ENCODE measurements at regions not wholly inside any gene's neighbourhood (a gene's known extent, or its start where the extent isn't known, plus 50 kb on each side); places are given as distances from the start of the nearest gene placed in this dataset.

DNA sequence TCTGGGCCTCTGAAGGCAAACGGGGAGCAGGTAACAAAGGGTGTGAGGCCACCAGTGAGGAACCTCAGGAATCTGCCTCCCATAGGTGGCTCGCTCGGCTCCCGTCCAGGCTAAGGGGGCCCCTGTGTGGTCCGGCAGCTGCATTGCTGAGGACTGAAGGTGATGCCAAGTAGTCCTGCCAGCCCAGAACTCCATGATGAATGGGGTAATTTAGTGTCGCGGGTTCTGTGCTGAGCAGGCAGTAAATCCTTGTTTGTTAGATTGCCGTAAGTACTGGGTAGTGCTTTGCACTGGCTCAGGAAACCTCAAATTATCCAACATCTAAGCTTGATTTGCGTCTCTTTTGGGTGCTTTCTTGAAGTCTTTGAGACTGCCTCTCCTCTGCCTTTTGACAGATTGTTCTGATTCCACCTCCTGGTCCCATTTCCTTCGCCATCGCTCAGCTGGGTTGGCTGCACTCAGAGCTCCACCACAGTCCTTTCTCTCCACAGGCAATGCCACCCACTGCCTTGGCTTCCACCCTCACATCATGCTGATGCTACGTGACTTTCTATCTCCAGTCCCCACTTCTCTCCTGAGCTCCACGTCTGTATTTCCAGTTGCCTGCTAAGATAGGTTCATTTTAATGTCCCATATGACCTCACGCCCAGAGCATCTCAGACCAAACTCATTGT is 392.0 kb downstream of the FUT8 start:
- H3K36me3 Mint-ChIP-seq, result no peaks in the 10 kb centered on the region
- no peak overlapping the region for H3K27ac Mint-ChIP-seq
- H3K4me3 Mint-ChIP-seq, result no peak overlapping the region
- H3K9me3 Mint-ChIP-seq, result no peaks in the 10 kb centered on the region
- peaks cover 21% of the 10 kb centered on the region for H3K27me3 Mint-ChIP-seq (ENCODE audit: low read depth)
- no peaks in the 10 kb centered on the region for H3K4me1 Mint-ChIP-seq
- no peak for DNase-seq (ENCODE audit: low spot score in 2 of 2, unreplicated experiment in 2 of 2)
- TF ChIP-seq, protein P1, sequence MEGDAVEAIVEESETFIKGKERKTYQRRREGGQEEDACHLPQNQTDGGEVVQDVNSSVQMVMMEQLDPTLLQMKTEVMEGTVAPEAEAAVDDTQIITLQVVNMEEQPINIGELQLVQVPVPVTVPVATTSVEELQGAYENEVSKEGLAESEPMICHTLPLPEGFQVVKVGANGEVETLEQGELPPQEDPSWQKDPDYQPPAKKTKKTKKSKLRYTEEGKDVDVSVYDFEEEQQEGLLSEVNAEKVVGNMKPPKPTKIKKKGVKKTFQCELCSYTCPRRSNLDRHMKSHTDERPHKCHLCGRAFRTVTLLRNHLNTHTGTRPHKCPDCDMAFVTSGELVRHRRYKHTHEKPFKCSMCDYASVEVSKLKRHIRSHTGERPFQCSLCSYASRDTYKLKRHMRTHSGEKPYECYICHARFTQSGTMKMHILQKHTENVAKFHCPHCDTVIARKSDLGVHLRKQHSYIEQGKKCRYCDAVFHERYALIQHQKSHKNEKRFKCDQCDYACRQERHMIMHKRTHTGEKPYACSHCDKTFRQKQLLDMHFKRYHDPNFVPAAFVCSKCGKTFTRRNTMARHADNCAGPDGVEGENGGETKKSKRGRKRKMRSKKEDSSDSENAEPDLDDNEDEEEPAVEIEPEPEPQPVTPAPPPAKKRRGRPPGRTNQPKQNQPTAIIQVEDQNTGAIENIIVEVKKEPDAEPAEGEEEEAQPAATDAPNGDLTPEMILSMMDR (IDR thresholded peaks at IDR 0.05; ENCODE audit: unreplicated experiment), result no peak

- Mint-ChIP-seq H3K27ac (no peak overlapping the region), H3K36me3 (no peaks in the 10 kb centered on the region), H3K27me3 (ENCODE audit: low read depth) (peaks cover 18% of the 10 kb centered on the region), H3K4me1 (no peaks in the 10 kb centered on the region), H3K9me3 (no peaks in the 10 kb centered on the region), H3K4me3 (no peak overlapping the region)
- TF ChIP-seq, protein P1 (IDR thresholded peaks at IDR 0.05; ENCODE audit: unreplicated experiment), result no peak
- no peak for DNase-seq (ENCODE audit: low spot score in 2 of 2, unreplicated experiment in 2 of 2)
Observed at GRCh38 chr14:65805113-65805473, 392.6 kb downstream of the FUT8 start.

DNA sequence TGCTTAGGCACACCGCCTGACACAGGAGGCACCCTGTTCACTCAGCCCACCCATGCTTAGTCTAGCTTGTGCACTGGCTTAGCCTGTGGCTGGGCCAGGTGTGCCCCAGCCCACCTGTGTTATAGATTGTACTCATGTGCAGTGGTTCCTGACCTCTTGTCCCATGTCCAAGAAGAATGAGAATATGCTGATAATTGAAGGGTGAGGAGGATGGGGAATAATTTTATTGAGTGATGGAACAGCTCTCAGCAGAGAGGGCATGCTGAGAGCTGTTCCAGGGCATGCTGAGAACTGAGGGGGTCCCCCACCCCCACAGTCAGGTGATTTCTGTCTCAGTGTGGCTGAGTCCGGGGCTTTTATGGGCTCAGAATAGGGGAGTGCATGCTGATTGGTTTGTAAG is 395.9 kb downstream of the FUT8 start:
- Mint-ChIP-seq H3K27ac (no peak overlapping the region), H3K4me3 (no peak overlapping the region), H3K36me3 (no peaks in the 10 kb centered on the region), H3K4me1 (no peaks in the 10 kb centered on the region), H3K27me3 (ENCODE audit: low read depth) (peaks cover 6% of the 10 kb centered on the region), H3K9me3 (no peaks in the 10 kb centered on the region)
- DNase-seq (ENCODE audit: low spot score in 2 of 2, unreplicated experiment in 2 of 2), result no peak
- TF ChIP-seq, protein P1 (IDR thresholded peaks at IDR 0.05; ENCODE audit: unreplicated experiment), result no peak

DNA sequence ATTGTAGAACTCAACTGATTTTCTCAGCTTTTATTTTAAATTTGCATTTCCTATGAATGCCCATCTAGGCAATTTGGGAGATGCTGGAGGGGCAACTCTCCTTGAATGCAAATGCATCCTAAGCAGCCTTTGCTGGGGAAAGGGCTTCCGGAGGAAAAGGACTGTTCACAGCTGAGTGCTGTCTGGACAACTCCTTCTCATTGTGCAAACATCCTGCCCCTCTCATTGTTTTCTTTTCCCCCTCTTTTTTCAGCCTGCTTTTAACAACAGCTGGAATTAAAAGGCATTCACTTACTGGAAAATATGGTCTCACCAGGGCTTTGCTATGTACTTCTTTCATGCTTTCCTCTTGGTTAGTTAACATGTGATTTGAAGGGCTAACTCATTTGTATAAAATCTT is 397.8 kb downstream of the FUT8 start:
- no peak overlapping the region for H3K27ac Mint-ChIP-seq
- H3K4me1 Mint-ChIP-seq, result no peaks in the 10 kb centered on the region
- no peaks in the 10 kb centered on the region for H3K36me3 Mint-ChIP-seq
- no peaks in the 10 kb centered on the region for H3K9me3 Mint-ChIP-seq
- H3K27me3 Mint-ChIP-seq (ENCODE audit: low read depth), result no peaks in the 10 kb centered on the region
- no peak overlapping the region for H3K4me3 Mint-ChIP-seq
- DNase-seq (ENCODE audit: low spot score in 2 of 2, unreplicated experiment in 2 of 2), result no peak
- TF ChIP-seq, protein P1 (IDR thresholded peaks at IDR 0.05; ENCODE audit: unreplicated experiment), result no peak

DNA sequence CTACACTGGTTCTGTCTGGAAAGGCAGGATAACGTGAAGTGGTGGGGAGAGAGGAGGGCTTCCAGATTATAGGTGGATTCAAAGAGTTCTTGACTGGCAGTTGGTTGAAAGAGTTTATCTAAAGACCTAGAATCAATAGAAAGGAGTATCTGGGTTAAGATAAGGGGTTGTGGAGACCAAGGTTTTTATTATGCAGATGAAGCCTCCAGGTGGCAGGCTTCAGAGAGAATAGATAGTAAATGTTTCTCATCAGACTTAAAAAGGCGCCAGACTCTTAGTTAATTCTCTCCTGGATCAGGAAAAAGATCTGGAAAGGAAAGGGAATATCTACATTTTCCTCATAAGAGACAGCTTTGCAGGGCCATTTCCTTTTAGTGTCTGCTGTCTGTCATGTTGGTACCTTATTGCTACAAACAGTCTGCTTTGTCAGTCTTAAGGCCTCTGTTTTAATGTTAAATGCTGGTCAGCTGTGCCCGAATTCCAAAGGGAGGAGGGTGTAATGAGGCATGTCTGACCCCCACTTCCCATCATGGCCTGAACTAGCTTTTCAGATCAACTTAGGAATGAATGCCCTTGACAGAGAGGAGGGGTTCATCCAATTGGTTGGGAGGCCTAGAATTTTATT is 401.3 kb downstream of the FUT8 start:
- no peaks in the 10 kb centered on the region for H3K4me1 Mint-ChIP-seq
- H3K27ac Mint-ChIP-seq, result no peak overlapping the region
- TF ChIP-seq, protein P1 (IDR thresholded peaks at IDR 0.05; ENCODE audit: unreplicated experiment), result no peak
- H3K36me3 Mint-ChIP-seq, result no peaks in the 10 kb centered on the region
- H3K27me3 Mint-ChIP-seq (ENCODE audit: low read depth), result no peaks in the 10 kb centered on the region
- no peaks in the 10 kb centered on the region for H3K9me3 Mint-ChIP-seq
- DNase-seq (ENCODE audit: low spot score in 2 of 2, unreplicated experiment in 2 of 2), result no peak
- H3K4me3 Mint-ChIP-seq, result no peak overlapping the region
